Hepatocyte (in vitro differentiated cells): ENCODE measurements at regions not wholly inside any gene's neighbourhood (a gene's known extent, or its start where the extent isn't known, plus 50 kb on each side); places are given as distances from the start of the nearest gene placed in this dataset.

Experiments
- CTCF ChIP-seq: fragments of 200-600 bp; sonication (generic); IDR thresholded peaks from 2 replicates; pipeline ENCODE4 v1.5.1; 2016; ENCODE audit warnings: antibody characterized with exemption, mild to moderate bottlenecking; ENCODE audit not compliant: poor library complexity
- EZH2phosphoT487 ChIP-seq: fragments of 200-600 bp; sonication (generic); IDR thresholded peaks from one replicate; pipeline ENCODE4 v1.6.1; 2018; ENCODE audit warnings: antibody characterized with exemption, mild to moderate bottlenecking, low read depth, moderate library complexity; ENCODE audit not compliant: unreplicated experiment, severe bottlenecking

GRCh38 chr4:77446601-77447000, 159.0 kb upstream of the CXCL13 start:
- no peak for TF ChIP-seq CTCF
- no peak for TF ChIP-seq EZH2phosphoT487
